ENCODE measurements at regions not wholly inside any gene's neighbourhood (a gene's known extent, or its start where the extent isn't known, plus 50 kb on each side); places are given as distances from the start of the nearest gene placed in this dataset.

GRCh38 chr4:159758061-159758460 is 655.2 kb downstream of the RAPGEF2 start:
- DNase-seq (ENCODE audit: low spot score), result no peak
- in situ Hi-C loops (cut with MboI; ENCODE audit: low sequenced_read_pairs, unreplicated experiment), result no loop called here
- TF ChIP-seq CTCF (IDR thresholded peaks at IDR 0.05; ENCODE audit: borderline replicate concordance, control extremely low read depth, extremely low read depth, insufficient read depth, missing control alignments), result no peak

GRCh38 chr4:159762672-159763071 is 659.8 kb downstream of the RAPGEF2 start:
- no peak for TF ChIP-seq CTCF (IDR thresholded peaks at IDR 0.05; ENCODE audit: borderline replicate concordance, control extremely low read depth, extremely low read depth, insufficient read depth, missing control alignments)
- in situ Hi-C loops (cut with MboI; ENCODE audit: low sequenced_read_pairs, unreplicated experiment), result no loop called here
- no peak for DNase-seq (ENCODE audit: low spot score)

GRCh38 chr4:159764343-159764952 is 661.6 kb downstream of the RAPGEF2 start:
- in situ Hi-C loops (cut with MboI; ENCODE audit: low sequenced_read_pairs, unreplicated experiment), result no loop called here
- peak; percentile 37 for DNase-seq (ENCODE audit: low spot score)
- TF ChIP-seq CTCF (IDR thresholded peaks at IDR 0.05; ENCODE audit: borderline replicate concordance, control extremely low read depth, extremely low read depth, insufficient read depth, missing control alignments), result peak; percentile 53

GRCh38 chr4:159765382-159765781 is 662.5 kb downstream of the RAPGEF2 start:
- in situ Hi-C loops (cut with MboI; ENCODE audit: low sequenced_read_pairs, unreplicated experiment), result no loop called here
- DNase-seq (ENCODE audit: low spot score), result no peak
- TF ChIP-seq CTCF (IDR thresholded peaks at IDR 0.05; ENCODE audit: borderline replicate concordance, control extremely low read depth, extremely low read depth, insufficient read depth, missing control alignments), result no peak

- no peak for TF ChIP-seq CTCF (IDR thresholded peaks at IDR 0.05; ENCODE audit: borderline replicate concordance, control extremely low read depth, extremely low read depth, insufficient read depth, missing control alignments)
- DNase-seq (ENCODE audit: low spot score), result no peak
- in situ Hi-C loops (cut with MboI; ENCODE audit: low sequenced_read_pairs, unreplicated experiment), result no loop called here
Observed at GRCh38 chr4:159766241-159766640, 663.4 kb downstream of the RAPGEF2 start.

GRCh38 chr4:159767406-159767805 is 664.5 kb downstream of the RAPGEF2 start:
- in situ Hi-C loops (cut with MboI; ENCODE audit: low sequenced_read_pairs, unreplicated experiment), result no loop called here
- no peak for TF ChIP-seq CTCF (IDR thresholded peaks at IDR 0.05; ENCODE audit: borderline replicate concordance, control extremely low read depth, extremely low read depth, insufficient read depth, missing control alignments)
- DNase-seq (ENCODE audit: low spot score), result no peak

Data from GM13976 (cell line).